NCI-H526 (cell line): ENCODE measurements at regions not wholly inside any gene's neighbourhood (a gene's known extent, or its start where the extent isn't known, plus 50 kb on each side); places are given as distances from the start of the nearest gene placed in this dataset.
"Not testable (repeated sequence)": the region's sequence is repeated elsewhere in the genome, so short reads cannot be mapped to it uniquely, and the experiment has no call there.

Source experiments
- DNase-seq, 2 experiments: peaks; one replicate each; lab custom pipeline; 2025; lab: John Stamatoyannopoulos, UW

DNA sequence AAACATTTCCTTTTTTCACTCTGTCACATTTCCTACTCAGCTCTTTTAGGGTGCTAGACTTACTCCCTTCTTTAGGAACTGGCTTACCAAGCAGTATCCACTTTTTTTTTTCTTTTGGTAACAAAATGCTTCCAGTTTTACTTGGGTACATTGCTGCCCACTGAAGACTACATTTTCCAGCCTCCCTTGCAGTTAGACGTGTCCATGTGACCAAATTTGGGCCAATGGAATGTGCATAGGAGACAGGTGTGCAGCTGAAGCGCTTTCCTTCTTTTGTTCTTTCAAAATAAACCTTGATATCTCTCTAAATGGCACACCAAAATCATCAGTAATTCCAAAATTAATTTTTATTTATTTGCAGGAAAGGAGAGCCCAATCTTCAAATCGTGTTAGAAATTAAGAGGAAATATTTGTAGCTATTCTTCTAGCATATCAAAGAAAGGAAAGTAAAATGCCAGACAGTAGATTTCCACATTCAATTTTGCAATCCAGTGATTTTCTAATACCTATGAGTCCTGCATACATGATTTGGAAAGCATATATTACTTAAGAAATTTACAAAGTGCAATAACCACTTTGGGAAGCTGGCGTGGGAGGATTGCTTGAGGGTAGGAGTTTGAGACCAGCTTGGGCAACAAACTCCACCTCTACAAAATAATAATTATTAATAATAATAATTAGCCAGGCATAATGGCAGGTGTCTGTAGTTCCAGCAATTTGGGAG lies 422.0 kb upstream of the FRG2C start:
- DNase-seq: no peak

- DNase-seq: no peak
Observed at GRCh38 chr3:75248974-75249373, 415.2 kb upstream of the FRG2C start.

GRCh38 chr3:75254685-75255084 lies 409.4 kb upstream of the FRG2C start:
- DNase-seq: no peak

DNA sequence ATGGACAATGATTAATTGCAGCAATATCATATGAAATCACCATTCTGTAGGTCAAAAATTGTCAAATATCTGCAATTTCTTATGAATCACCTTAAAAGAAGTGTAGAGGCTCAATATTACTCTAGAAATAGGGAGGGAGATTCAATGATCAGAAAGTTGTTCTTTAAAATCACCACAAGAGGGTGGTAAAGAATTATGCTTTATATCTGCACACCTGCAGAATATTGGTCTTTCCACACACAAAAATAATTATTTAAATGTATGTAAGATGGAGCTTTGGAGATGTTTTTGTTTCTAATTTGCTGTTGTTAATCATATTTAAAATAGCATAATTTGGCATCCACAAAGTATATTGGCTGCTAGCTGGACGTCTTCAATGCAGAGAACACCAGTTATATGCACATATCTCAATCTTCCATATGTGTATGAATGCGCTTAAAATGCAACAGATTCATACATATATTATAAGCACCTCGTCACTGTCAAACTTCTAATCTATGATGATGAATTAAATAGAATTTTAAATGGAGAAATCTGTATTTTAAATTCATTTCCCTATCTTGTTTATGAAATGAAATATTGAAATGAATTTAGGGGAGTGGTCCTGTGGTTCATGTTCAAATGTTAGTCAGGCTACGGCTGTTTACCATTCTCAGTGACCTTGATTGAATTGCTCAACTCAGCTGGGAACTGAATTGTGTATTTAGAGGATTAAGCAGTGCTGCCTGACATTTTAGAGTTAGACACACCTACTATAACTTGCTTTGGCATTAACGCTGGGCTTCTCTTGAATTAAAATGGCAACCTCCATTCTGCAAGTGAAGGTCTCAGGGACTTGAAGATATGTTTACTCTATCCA lies 405.1 kb upstream of the FRG2C start:
- peak in 1 of 2 experiments; percentile 19 for DNase-seq

DNA sequence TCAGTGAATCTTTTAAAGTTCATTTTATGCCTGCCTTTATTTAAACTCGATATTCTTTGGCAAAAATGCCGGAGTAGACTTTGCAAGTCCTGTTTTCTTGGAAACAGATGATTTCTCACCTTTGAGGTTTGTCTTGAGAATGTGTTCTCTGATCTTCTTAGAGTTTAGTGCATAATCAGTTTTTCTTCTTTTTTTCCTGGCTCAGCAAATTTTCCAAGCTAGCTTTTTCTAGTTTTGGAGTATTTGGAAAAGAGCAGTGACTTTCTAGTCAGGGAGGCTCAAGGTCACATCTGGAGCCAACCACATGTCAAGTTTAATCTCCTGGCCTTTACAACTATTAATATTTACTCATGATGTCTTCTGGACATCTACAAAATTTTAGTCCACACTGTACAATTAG lies 403.2 kb upstream of the FRG2C start:
- DNase-seq: not testable (repeated sequence)

DNA sequence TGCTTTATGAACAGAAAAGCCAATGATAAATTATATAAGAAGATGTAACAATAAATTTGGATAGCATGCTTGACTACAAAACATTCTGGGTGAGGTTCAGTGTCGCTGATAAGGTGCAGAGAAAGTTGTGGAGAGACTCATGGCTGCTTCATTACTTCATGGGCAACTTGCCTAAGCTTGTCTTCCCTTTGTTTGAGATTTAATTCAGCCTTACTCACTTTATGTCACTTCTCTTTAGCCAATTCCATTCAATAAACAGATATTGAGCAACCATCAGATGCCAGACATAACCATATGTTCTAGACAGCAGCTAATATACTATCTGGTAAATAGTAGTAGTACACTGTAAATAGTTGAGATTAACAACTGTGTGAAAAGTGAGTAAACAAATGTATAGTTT lies 401.5 kb upstream of the FRG2C start:
- DNase-seq: no peak

GRCh38 chr3:75265897-75266296 lies 398.2 kb upstream of the FRG2C start:
- no peak for DNase-seq

DNA sequence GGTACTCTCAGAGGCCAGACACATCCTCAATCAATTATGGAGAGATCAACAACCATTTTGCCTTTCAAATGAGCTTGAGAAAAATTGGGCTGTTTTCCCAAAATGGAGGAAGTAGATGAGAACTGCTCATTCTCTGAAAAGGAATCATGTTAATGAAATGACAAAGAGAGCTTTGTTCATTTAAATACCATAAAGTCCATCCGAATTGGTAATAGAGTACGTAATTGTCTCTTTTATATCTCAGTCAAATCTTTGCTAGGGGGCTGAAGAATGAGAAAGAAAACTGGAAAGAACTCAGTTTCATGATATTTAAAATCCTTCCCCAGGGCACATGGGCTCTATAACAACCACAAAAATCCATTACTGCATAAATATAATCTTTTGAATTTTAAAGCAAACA lies 395.6 kb upstream of the FRG2C start:
- DNase-seq: not testable (repeated sequence)

- DNase-seq: not testable (repeated sequence)
Observed at GRCh38 chr3:75272237-75272636, 391.9 kb upstream of the FRG2C start.

- DNase-seq: no peak
Observed at GRCh38 chr3:75272691-75273090, 391.4 kb upstream of the FRG2C start.

GRCh38 chr3:75285531-75286148 lies 378.5 kb upstream of the FRG2C start:
- not testable (repeated sequence) for DNase-seq

GRCh38 chr3:75288972-75289574 lies 375.1 kb upstream of the FRG2C start:
- DNase-seq: not testable (repeated sequence)

GRCh38 chr3:75294124-75294523 lies 370.0 kb upstream of the FRG2C start:
- peak in 1 of 2 experiments; percentile 1 for DNase-seq

DNA sequence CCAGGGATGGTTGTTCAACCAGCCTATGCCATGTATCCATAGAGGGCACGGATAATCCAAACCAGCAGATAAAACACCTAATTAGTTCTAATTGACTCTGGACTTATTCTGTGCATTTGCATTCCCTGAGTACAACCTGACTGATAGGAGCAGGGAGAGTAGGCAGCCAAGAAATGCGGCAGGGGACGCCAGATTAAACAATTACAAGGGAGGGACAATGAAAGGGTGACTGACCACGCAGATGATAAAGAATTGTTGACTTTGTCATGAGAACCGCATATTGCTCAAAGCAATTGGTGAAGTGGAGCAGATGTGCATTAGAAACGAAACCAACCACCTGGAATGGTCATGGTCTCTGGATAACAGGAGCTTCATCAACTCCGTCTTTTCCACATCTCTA lies 369.1 kb upstream of the FRG2C start:
- no peak for DNase-seq

GRCh38 chr3:75296858-75297257 lies 367.3 kb upstream of the FRG2C start:
- no peak for DNase-seq

- no peak for DNase-seq
Observed at GRCh38 chr3:75300606-75301005, 363.5 kb upstream of the FRG2C start.

DNA sequence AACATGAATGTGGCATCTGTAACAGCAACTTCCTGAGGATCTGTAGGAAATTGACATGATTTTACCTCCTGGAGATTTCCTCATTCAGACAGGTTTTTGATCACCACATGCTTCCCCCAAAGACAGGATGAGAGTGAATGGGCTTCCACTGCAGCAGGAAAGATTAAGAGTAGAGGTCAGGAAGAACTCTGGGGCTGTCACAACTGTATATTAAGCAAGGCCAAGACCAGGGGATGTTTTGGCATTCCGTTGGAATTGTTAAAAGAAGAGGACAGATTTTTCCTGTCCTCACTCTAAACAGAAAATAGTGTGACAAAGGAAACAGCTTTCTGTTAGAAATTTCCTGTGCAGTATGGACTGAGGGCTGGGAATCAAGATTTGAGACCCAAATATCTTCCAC lies 363.1 kb upstream of the FRG2C start:
- DNase-seq: not testable (repeated sequence)

GRCh38 chr3:75303741-75304140 lies 360.4 kb upstream of the FRG2C start:
- no peak for DNase-seq

DNA sequence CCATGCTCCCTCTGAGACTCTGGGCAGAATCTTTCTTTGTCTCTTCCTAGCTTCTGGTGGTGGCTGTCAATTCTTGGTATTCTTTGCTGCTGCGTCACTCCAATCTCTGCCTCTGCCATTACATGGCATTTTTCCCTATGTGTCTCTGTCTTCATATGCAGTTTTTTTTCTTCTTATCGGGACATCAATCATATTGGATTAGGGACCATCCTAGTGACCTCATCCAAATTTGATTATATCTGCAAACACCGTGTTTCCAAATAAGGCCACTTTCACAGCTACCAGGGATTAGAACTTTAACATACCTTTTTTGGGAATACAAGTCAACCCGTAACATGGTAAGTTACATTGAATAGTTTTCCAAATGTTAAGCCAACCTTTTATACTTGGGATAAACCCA lies 358.2 kb upstream of the FRG2C start:
- no peak for DNase-seq

DNA sequence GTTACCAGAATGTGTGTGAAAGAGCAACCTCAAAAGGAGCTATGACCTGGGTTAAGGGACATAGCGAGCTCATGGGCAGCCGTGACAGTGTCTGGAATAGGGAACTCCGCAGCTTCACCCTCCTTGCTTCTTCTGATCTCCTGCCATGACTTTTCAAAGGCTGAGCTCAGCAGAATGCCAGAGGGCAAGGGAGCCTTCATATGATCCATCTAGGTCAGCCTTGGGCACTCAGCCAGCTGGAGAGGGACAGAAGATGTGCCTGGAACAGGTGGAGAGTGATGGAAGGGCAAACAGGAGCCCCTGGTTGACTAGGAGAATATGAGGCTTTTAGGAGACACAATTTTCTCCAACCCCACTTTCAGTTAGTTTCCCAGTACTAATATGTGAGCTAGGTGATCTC lies 352.8 kb upstream of the FRG2C start:
- DNase-seq: not testable (repeated sequence)

DNA sequence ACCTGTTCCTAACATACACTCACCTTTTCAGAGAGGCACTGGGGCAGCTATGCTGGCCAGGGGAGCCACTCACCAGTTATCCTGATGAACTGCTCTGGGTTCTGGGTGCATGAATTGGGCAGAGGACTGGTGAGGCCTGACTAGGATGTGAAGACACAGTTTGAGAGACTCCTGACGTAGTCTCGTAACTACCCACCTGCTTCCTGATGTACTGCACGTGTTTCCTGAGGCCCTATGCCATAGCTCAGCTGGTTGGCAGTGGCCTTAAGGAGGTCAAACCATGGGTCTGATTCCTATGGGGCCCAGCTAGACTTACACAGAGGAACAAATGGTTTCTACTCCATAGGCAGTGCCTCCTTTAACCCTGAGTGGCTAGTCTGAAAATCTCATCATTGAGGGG lies 351.7 kb upstream of the FRG2C start:
- not testable (repeated sequence) for DNase-seq

- not testable (repeated sequence) for DNase-seq
Observed at GRCh38 chr3:75319776-75320175, 344.4 kb upstream of the FRG2C start.
